Neuronal stem cell (in vitro differentiated cells): ENCODE measurements at regions not wholly inside any gene's neighbourhood (a gene's known extent, or its start where the extent isn't known, plus 50 kb on each side); places are given as distances from the start of the nearest gene placed in this dataset.
"Not testable (repeated sequence)": the region's sequence is repeated elsewhere in the genome, so short reads cannot be mapped to it uniquely, and the experiment has no call there.

ENCODE experiments used
- DNase-seq: peaks from one replicate; pipeline ENCODE4 v3.0.0-alpha.2; 2013; ENCODE audit warnings: low spot score
- H2AFZ ChIP-seq: one replicate; pipeline ENCODE4 v1.6.1; 2013; ENCODE audit warnings: mild to moderate bottlenecking, low read length, inconsistent platforms
- H2AK5ac ChIP-seq: 2 replicates; pipeline ENCODE4 v1.6.1; 2013; ENCODE audit warnings: low read depth, mild to moderate bottlenecking, inconsistent platforms, low read length, moderate library complexity, mixed read lengths
- H2BK120ac ChIP-seq: 2 replicates; pipeline ENCODE4 v1.6.1; 2013; ENCODE audit warnings: low read depth, mild to moderate bottlenecking, inconsistent platforms, low read length, moderate library complexity, mixed read lengths
- H2BK12ac ChIP-seq: one replicate; pipeline ENCODE4 v1.6.1; 2013; ENCODE audit warnings: low read length, inconsistent platforms
- H2BK15ac ChIP-seq: 2 replicates; pipeline ENCODE4 v1.6.1; 2013; ENCODE audit warnings: mild to moderate bottlenecking, low read length, inconsistent platforms, mixed read lengths
- H2BK5ac ChIP-seq: one replicate; pipeline ENCODE4 v1.6.1; 2013; ENCODE audit warnings: inconsistent platforms, mild to moderate bottlenecking, low read length, moderate library complexity
- H3K14ac ChIP-seq: one replicate; pipeline ENCODE4 v1.6.1; 2013; ENCODE audit warnings: low read length, inconsistent platforms
- H3K18ac ChIP-seq: 2 replicates; pipeline ENCODE4 v1.6.1; 2013; ENCODE audit warnings: low read length, inconsistent platforms
- H3K23ac ChIP-seq: 2 replicates; pipeline ENCODE4 v1.6.1; 2013; ENCODE audit warnings: low read depth, mild to moderate bottlenecking, mixed read lengths, low read length, inconsistent platforms; ENCODE audit not compliant: poor library complexity
- H3K27ac ChIP-seq: replicated peaks from 3 replicates; pipeline ENCODE4 v1.5.1; 2013; ENCODE audit warnings: low read length, inconsistent platforms
- H3K27me3 ChIP-seq, 3 experiments: 2 replicates each; pipeline ENCODE4 v1.6.1; 2013; ENCODE audit warnings: low read length in 3 of 3, mild to moderate bottlenecking in 2 of 3, inconsistent platforms in 1 of 3, low read depth in 1 of 3, mixed read lengths in 1 of 3, moderate library complexity in 1 of 3; ENCODE audit not compliant: control insufficient read depth in 3 of 3, insufficient read depth in 3 of 3
- H3K36me3 ChIP-seq, 2 donors: replicated peaks in 1 of 2; 2 replicates each; pipeline ENCODE4 v1.6.1; 2013; ENCODE audit warnings: low read length in 2 of 2; ENCODE audit not compliant: control insufficient read depth in 2 of 2, insufficient read depth in 2 of 2
- H3K4ac ChIP-seq: 2 replicates; pipeline ENCODE4 v1.6.1; 2013; ENCODE audit warnings: inconsistent platforms, mild to moderate bottlenecking, low read length, moderate library complexity
- H3K4me1 ChIP-seq, 2 donors: 1 replicate in 1 of 2; 2 replicates in 1 of 2; pipeline ENCODE4 v1.6.1; 2013; ENCODE audit warnings: low read length in 2 of 2, low read depth in 1 of 2; ENCODE audit not compliant: control insufficient read depth in 2 of 2, insufficient read depth in 1 of 2
- H3K4me2 ChIP-seq: one replicate; pipeline ENCODE4 v1.6.1; 2013; ENCODE audit warnings: mild to moderate bottlenecking, low read length, inconsistent platforms; ENCODE audit not compliant: insufficient read depth, poor library complexity, severe bottlenecking
- H3K4me3 ChIP-seq, 2 donors: 2 replicates each; pipeline ENCODE4 v1.5.1; 2013; ENCODE audit warnings: low read length in 2 of 2, mild to moderate bottlenecking in 2 of 2, inconsistent platforms in 1 of 2, moderate library complexity in 1 of 2
- H3K79me1 ChIP-seq: one replicate; pipeline ENCODE4 v1.6.1; 2013; ENCODE audit warnings: low read depth, mild to moderate bottlenecking, inconsistent platforms, low read length, moderate library complexity
- H3K9ac ChIP-seq: one replicate; pipeline ENCODE4 v1.6.1; 2013; ENCODE audit warnings: mild to moderate bottlenecking, low read depth, low read length, inconsistent platforms; ENCODE audit not compliant: poor library complexity
- H3K9me3 ChIP-seq, 2 donors: replicated peaks in 1 of 2; 2 replicates each; pipeline versions ENCODE3 to v1.6.1; 2013; ENCODE audit warnings: low read length in 2 of 2, mild to moderate bottlenecking in 2 of 2, inconsistent platforms in 1 of 2, low read depth in 1 of 2, mixed read lengths in 1 of 2, moderate library complexity in 1 of 2; ENCODE audit not compliant: control insufficient read depth in 2 of 2, insufficient read depth in 1 of 2
- H4K8ac ChIP-seq: one replicate; pipeline ENCODE4 v1.6.1; 2013; ENCODE audit warnings: low read depth, mild to moderate bottlenecking, inconsistent platforms, low read length, moderate library complexity
- H4K91ac ChIP-seq: one replicate; pipeline ENCODE4 v1.6.1; 2013; ENCODE audit warnings: low read length, low read depth, mild to moderate bottlenecking, inconsistent platforms; ENCODE audit not compliant: poor library complexity
- WGBS, 2 donors: extraction: QIAGEN DNeasy Blood & Tissue Kit; methylation state at CpG; one replicate each; pipeline ENCODE4 v1.1.7; 2013; ENCODE audit warnings: missing lambda C conversion rate in 2 of 2, mixed read lengths in 1 of 2; ENCODE audit not compliant: insufficient read length in 2 of 2, insufficient replicate concordance in 1 of 2; ENCODE audit errors: extremely low coverage in 2 of 2; 5-methylcytosine and 5-hydroxymethylcytosine counted together

GRCh38 chr5:1719860-1720259, 79.8 kb downstream of the MRPL36 start:
- no peak overlapping the region for H3K4me2 ChIP-seq
- H2AFZ ChIP-seq: no peak overlapping the region
- peaks cover 2 to 6% (median 5%) of the 10 kb centered on the region in 3 experiments for H3K27me3 ChIP-seq
- H3K18ac ChIP-seq: no peak overlapping the region
- H3K9me3 ChIP-seq: peaks cover 2 to 14% of the 10 kb centered on the region in 2 donors
- no peaks in the 10 kb centered on the region for H3K79me1 ChIP-seq
- no peak overlapping the region for H2BK120ac ChIP-seq
- H3K9ac ChIP-seq: no peak overlapping the region
- H4K91ac ChIP-seq: no peak overlapping the region
- no peak overlapping the region for H3K14ac ChIP-seq
- no peak overlapping the region for H2BK5ac ChIP-seq
- H3K27ac ChIP-seq: no peak overlapping the region
- H3K4me1 ChIP-seq: peaks cover 0 to under 1% of the 10 kb centered on the region in 2 donors
- H3K36me3 ChIP-seq: no peaks in the 10 kb centered on the region
- no peak overlapping the region for H3K4ac ChIP-seq
- no peak overlapping the region for H4K8ac ChIP-seq
- H2BK12ac ChIP-seq: no peak overlapping the region
- WGBS, 2 donors: no CpG with 5 or more reads among the region's 5 CpGs
- no peak for DNase-seq
- no peak overlapping the region for H3K23ac ChIP-seq
- H3K4me3 ChIP-seq: no peak overlapping the region
- H2BK15ac ChIP-seq: no peak overlapping the region
- H2AK5ac ChIP-seq: no peak overlapping the region

GRCh38 chr5:1718669-1719068, 81.0 kb downstream of the MRPL36 start:
- Histone ChIP-seq H2AK5ac (no peak overlapping the region), H3K14ac (no peak overlapping the region), H4K8ac (no peak overlapping the region), H4K91ac (no peak overlapping the region), H3K23ac (no peak overlapping the region), H3K4ac (no peak overlapping the region), H3K4me3 (no peak overlapping the region), H2BK15ac (no peak overlapping the region), H2BK12ac (no peak overlapping the region), H3K9ac (no peak overlapping the region), H2AFZ (no peak overlapping the region), H3K4me2 (no peak overlapping the region), H3K27ac (no peak overlapping the region), H3K18ac (no peak overlapping the region), H3K4me1 (no peaks in the 10 kb centered on the region), H3K9me3 (peaks cover 2 to 14% of the 10 kb centered on the region in 2 donors), H3K36me3 (no peaks in the 10 kb centered on the region), H3K79me1 (no peaks in the 10 kb centered on the region), H2BK5ac (no peak overlapping the region), H3K27me3 (peaks cover 0 to 3% (median 0%) of the 10 kb centered on the region in 3 experiments), H2BK120ac (no peak overlapping the region)
- WGBS, 2 donors: no CpG with 5 or more reads among the region's 3 CpGs
- no peak for DNase-seq

GRCh38 chr5:1710091-1710490, 89.5 kb downstream of the MRPL36 start:
- not testable (repeated sequence) for H4K91ac ChIP-seq, H2BK15ac ChIP-seq, H3K4ac ChIP-seq, H2AK5ac ChIP-seq, H3K36me3 ChIP-seq, H2AFZ ChIP-seq, H3K14ac ChIP-seq, H2BK12ac ChIP-seq, H3K9me3 ChIP-seq, H3K9ac ChIP-seq, H3K18ac ChIP-seq, H3K4me2 ChIP-seq, H3K27me3 ChIP-seq, DNase-seq, H2BK120ac ChIP-seq, H4K8ac ChIP-seq, H3K4me3 ChIP-seq, H2BK5ac ChIP-seq, H3K23ac ChIP-seq, H3K79me1 ChIP-seq, H3K27ac ChIP-seq
- peaks cover 9 to 11% of the 10 kb centered on the region in 2 donors for H3K4me1 ChIP-seq
- no CpG with 5 or more reads among the region's 21 CpGs for WGBS, 2 donors

GRCh38 chr5:1709171-1709803, 90.3 kb downstream of the MRPL36 start:
- Histone ChIP-seq H3K79me1 (peaks cover 2% of the 10 kb centered on the region), H2BK15ac (peak overlapping the region; percentile 33), H3K23ac (no peak overlapping the region), H3K27me3 (no peaks in the 10 kb centered on the region), H2BK120ac (no peak overlapping the region), H2BK5ac (no peak overlapping the region), H3K36me3 (no peaks in the 10 kb centered on the region), H4K8ac (no peak overlapping the region), H3K18ac (peak overlapping the region; percentile 40), H3K9ac (no peak overlapping the region), H3K14ac (no peak overlapping the region), H3K4me2 (peak overlapping the region; percentile 11), H2BK12ac (no peak overlapping the region), H4K91ac (no peak overlapping the region), H2AK5ac (no peak overlapping the region), H3K4me1 (peaks cover 9 to 11% of the 10 kb centered on the region in 2 donors), H3K4ac (no peak overlapping the region), H3K4me3 (no peak overlapping the region), H2AFZ (peak overlapping the region; percentile 50), H3K9me3 (peaks cover 0 to 2% of the 10 kb centered on the region in 2 donors), H3K27ac (no peak overlapping the region)
- no CpG with 5 or more reads among the region's 16 CpGs for WGBS, 2 donors
- DNase-seq: no peak
